Activated T-cell treated with anti-CD3 and anti-CD28 coated beads, Interleukin-2, amount 50 U/mL, for 1 hour (primary cell): ENCODE measurements at regions not wholly inside any gene's neighbourhood (a gene's known extent, or its start where the extent isn't known, plus 50 kb on each side); places are given as distances from the start of the nearest gene placed in this dataset.
"Not testable (repeated sequence)": the region's sequence is repeated elsewhere in the genome, so short reads cannot be mapped to it uniquely, and the experiment has no call there.

ENCODE experiments used
- DNase-seq: peaks from one replicate; pipeline ENCODE4 v3.0.0-alpha.2; 2020

DNA sequence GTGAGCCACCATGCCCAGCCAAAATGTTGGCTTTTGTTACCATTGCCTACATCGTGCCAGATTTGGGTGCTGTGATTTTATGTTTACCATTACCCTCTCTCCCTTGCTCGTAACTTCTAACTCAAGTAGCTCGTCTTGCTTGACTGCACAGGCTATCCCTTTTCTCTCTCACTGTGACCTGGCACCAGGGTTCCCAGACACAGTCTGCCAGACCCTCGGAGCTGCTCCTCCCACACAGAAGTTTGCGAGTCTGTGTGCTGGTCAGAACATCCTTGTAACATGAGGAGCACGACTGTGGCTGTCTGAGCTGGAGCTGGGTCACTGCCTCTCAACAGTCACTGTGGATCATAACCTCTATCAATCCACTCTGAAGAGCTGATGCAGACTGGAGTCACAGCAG, 152.5 kb upstream of the ACKR3 start:
- no peak for DNase-seq

DNA sequence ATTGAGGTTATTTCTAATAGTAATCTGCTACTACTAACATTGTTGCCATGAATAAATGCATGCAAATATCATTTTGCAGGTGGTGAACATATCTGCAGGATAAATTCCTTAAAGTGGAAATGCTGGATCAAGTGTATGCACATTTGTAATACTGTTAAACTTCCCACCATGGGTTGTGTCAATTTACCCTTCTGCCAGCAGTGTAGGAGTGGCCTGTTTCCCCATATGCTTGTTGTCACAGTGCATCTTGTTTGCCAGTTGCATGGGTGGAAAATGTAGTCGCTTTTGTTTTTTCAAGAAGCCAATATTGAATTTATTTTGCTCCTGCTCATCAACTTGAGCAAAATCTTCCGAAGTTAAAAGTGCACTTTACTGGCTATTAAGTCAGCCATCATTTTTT, 139.0 kb upstream of the ACKR3 start:
- no peak for DNase-seq

DNA sequence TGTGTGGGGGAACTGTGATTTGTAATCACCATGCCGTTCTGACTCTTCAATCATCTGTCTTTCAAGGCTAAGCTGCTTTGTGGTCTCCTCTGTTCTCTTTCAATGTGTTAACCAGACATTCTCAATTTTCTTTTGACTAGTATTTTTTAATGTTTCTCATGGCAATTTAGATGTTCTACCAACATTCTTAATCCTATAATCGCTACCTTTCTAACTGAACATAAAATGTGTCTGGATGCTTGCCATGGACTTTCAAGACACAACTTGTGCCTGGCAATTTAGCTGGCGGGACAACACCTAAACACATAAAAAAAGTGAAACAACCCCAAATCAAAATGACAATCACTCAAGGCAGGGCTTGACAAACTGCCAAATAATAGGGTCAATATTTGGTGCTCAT, 135.0 kb upstream of the ACKR3 start:
- DNase-seq = no peak

DNA sequence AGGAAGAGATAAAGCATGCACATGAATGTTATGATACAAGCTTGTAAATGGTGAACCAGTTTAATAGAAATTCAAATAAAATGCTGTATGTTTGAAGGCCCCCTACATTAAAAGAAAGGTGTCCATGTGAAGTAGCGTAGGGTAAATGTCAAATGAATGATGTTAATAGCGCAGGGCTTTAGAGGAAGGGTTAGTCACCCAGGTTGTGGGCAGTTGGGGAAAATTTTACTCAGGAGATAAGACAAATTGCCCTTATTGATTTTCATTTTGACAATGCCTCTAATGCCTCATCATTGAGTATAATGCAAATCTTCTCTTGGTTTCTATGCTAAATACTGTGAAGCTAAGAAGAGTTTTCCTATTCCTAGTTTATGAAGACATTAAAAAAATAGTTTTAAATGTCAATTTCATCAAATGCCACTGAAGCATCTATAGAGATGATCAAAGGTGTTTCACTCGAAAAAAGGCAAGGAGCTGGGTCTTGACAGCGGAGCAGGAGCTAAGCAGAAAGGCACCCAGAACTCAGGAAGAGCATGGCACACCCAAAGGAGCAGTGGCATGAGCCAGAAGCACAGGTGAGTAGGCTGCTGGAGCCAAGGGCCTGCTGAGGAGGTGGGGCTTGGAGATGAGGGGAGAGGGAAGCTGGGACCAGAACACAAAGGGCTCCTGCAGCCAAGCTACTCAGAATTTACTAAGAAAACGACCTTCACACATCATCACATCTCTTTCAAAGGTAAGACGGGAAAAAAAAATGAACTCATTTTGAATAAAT, 129.3 kb upstream of the ACKR3 start:
- DNase-seq = no peak

DNA sequence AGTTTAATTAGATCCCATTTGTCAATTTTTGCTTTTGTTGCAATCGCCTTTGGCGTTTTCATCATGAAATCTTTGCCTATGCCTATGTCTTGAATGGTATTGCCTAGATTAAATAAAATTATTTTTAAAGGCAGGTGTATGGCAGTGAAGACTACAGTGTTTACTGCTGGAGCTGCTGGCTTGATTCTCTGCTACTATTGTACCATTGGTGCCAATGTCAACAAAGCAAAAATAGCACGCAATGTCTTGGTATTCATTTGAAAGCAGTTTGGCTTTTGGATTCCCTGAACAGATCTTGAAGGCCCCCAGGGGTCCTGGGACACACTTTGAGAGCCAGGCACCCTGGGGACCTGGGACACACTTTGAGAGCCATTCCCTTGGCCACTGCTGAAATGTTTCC, 125.4 kb upstream of the ACKR3 start:
- DNase-seq = no peak

DNA sequence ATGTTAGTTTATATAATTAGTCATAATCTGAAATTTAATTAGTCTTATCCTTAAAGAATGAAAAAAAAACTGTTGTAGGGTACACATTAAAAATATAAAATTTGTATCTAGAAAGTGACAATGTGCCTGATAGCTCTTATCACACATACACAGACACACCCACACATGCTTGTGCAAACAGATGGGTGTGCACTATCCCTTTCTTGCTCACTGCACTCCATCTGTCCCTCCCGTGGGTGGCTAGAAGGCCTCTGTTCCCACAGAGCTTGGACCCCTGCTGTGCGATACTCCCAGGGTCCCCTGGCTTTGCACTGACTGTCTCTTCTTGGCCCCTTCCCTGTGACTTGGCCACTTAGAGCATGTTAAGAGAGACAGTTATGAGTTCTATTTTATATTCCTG, 123.9 kb upstream of the ACKR3 start:
- DNase-seq = no peak

DNA sequence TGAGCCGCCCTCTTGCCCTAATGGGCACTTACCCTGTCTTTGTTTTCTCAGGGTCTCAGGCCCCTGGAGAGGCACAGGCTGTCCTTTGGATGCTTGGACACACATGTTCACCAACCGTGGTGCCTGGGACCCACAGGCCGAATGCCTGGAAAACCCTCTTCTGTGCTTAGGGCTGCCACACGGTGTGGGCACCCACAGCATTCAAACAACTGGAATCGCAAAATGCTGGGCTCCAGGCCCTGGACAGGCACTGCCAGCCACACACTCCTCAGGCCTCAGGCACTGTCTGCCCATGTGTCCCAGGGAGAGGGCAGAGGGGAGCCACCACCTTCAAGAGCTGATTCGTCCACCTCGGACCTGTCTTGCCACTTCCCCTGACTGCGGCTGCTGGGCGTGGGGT, 123.1 kb upstream of the ACKR3 start:
- DNase-seq = no peak

DNA sequence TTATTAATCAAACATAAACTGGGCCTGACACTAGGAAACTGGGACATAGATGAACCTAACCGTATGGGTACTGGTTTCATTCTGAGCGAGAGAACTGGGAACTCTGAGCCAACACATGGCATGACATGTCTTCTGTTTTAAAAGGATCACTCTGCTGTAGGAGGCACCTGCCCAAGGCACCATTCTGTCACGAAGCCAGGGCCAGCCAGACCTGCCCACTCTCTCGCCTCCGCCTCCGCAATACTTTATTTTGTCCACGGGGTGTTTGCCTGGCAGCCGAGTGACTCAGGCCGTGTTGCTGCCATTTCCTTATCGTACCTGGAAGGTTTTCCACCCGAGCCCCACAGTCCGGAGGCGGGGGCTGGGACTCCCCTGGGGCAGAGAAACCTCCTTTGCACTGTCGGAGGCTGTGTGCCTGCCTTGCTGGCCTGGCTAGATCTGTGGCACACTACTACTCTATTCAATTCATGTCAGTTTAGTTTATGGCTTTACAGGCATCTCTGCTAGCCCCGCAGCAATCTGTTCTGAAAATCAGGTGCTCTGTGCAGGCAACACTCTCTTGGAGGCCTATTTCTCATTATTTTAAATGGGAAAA, 120.4 kb upstream of the ACKR3 start:
- no peak for DNase-seq

DNA sequence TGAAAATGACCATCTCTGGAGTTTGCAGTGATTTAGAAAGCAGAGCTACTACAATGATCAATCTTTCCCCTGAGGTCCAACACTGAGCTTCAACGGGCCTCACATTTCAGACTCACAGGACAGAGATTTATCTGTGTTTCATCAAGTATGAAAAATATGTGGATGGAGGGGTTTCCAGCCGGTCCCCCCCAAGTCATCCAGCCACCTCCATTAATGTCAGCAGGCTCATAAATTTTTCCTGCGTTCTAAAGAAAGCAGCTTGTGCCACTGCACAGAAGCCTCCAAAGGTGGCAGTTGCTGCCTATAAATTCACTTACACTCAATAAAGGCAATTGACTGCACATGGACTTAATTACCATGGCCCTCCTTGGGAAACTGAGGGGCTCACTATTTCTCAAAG, 117.4 kb upstream of the ACKR3 start:
- no peak for DNase-seq

DNA sequence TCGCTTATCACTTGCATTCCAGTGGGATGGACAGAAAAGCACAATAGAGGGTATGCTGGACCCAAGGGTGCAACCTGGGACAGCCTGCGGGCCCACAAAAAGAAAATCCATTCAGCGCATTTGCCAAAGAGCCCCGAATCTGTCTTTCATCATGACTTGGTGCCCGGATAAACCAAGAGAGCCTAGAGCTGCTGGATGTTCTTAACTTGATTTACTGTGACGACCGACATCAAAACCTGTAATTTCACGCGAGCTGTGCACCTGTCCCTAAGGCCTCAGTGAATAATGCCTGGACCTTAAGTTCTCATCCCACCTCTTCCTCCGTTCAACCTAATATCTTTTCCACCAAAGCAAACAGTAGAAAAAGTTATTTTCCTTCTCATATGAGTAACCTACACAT, 115.5 kb upstream of the ACKR3 start:
- no peak for DNase-seq

DNA sequence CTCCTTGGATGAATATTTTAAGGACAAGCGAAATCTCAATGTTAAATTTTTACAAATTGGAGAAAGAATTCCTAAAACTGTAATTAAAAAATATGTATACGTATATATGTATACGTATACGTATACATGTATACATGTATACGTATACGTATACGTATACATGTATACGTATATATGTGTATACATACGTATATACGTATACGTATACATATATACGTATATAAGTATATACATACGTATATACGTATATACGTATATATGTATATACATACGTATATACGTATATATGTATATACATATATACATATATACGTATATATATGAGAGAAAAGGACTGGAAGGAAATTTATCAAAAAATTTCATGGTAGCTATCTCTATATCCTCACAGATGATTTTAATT, 110.2 kb upstream of the ACKR3 start:
- DNase-seq = no peak

DNA sequence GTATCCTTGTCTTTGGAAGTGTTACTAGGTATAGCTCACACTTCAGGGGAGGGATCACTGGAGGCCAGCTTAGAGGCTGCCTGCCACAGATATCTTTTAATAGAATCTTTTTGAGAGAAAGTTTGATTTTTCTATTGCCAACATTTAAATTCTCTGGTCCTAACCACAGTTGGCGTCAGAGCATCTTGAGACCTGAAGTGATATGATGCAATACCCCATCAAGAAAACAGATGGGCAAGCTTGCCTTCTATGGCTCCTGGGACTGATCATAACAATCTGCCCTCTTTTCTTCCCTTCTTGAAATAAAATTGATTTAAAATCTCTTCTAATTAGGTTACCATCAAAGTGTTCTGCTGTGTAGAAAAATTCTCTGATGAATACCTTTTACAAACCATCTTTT, 105.5 kb upstream of the ACKR3 start:
- DNase-seq = no peak

DNA sequence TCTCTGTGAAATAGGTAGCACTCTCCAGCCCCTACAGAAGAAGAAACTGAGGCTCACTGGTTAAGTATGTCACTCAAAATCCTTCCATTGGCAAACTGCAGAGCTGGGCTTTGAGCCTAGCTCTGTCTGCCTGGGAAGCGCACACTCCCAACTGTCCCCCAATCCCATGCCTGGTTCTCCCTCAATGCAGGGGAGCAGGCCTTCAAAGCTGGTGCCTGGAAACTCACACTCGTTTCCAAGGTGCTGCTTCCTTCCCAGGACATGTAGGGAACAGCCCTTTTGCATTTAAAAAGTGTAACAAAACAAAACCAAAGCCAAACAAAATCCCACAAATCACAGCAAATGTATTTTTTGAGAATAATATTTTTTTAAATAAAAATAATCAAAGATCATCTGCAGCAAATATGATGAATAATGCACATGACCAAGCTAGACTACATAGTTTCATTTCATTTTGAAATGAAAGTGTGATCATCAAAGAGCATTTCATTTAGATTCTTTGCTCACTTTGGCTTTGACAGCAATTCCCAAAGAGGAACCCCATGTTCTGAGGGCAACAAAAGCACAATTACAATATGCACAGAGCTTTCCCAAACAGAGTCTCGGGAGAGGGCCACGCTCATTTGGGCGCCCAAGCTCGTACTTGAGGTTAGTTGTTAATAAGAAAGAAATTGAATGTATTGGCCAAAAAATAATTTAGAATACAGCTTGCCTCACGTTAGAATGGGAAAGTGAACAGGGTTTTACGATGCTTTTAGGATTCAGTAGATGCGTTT, 96.7 kb upstream of the ACKR3 start:
- no peak for DNase-seq

DNA sequence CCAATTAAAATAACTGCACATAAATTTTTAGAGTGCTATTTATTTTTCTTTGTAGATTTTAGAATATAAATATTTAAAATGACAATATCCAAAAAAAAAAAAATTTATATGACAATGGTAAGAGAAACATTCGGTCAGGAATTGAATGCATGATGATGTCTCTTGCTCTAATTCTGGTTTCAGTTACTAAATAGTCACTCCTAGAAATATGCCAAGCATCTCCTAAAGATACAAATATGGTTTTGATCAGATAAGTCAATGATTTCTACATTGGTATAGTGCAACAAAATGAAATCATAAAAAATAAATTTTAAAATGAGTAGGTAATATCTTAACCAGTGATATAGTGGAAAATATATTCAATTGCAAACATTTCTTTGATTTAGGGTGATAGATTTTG, 95.9 kb upstream of the ACKR3 start:
- no peak for DNase-seq

DNA sequence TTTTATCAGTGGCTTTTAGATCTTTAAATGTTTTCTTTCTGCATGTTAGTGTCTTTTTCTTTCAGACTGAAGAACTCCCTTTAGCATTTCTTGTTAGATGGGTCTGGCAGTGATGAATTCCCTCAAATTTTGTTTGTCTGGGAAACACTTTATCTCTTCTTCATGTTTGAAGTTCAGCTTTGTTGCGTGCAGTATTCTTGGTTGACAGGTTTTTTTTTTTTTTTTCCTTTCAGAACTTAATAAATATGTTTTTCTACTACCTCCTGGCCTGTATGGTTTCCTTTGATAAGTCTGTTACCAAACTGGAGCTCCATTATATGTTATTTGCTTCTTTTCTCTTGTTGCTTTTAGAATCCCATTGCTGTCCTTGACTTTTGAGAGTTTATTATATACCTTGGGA, 89.8 kb upstream of the ACKR3 start:
- no peak for DNase-seq

DNA sequence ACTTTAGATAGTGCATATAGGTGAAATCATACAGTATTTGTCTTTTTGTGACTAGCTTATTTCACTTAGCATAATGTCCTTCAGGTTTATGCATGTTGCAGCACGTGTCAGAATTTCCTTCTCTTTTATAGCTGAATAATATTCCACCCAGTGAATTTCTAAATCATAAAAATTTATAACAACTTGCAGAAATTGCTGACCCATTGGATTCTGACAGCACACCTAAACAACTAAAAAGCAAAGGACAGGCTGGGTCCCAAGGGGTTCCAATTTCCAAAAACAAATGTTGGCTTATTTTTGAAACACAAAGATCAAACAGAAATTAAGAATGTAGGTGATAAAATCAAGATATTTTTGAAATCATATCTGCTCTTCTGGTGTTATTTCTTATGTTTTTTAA, 86.5 kb upstream of the ACKR3 start:
- DNase-seq = no peak

DNA sequence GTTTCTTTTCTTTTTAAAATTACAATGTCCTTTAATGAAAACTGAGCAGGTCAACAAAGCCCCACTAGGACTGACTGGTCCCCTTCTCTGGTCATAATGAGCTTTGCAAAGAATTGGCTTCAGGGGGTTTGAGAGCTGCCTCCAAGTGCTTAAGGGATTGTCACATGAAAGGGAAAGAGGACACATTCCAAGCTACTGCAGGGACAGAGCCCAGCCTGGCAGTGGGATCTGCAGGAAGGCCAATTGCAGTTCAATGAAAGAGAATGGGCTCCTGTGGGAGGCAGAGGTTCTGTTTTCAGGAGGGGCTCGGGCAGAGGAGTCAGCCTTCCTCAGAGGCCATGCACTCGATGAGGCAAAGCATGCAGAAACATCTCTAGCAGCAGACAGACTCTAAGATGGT, 84.1 kb upstream of the ACKR3 start:
- no peak for DNase-seq

DNA sequence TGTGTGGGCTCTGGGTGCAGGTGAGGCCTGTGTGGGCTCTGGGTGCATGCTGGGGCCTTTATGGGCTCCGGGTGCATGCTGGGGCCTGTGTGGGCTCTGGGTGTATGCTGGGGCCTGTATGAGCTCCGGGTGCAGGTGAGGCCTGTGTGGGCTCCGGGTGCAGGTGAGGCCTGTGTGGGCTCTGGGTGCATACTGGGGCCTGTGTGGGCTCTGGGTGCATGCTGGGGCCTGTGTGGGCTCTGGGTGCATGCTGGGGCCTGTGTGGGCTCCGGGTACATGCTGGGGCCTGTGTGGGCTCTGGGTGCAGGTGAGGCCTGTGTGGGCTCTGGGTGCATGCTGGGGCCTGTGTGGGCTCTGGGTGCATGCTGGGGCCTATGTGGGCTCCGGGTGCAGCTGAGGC, 80.5 kb upstream of the ACKR3 start:
- not testable (repeated sequence) for DNase-seq

DNA sequence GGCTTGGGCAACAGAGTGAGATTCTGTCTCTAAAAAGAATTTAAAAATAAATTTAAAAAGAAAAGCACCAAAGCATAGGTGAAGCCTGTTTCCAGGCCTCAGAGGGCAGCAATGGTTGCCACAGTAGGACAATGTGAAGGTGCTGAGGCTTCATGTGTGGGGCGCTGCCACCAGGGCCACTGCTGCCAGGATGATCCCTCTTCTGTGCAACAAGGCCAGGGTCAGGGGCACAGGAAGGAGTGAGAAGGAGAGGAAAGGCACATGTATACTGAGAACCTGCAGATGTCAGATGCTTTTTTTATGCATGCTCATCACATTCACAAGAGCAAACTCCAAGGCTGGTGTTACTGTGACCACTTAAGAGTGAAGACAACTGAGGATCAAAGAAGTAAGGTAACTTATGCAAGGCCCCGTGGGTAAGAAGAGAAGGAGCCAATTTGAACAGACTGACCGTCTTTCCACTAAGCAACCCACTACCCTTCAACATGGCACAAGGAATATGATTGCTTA, 79.7 kb upstream of the ACKR3 start:
- DNase-seq = no peak

DNA sequence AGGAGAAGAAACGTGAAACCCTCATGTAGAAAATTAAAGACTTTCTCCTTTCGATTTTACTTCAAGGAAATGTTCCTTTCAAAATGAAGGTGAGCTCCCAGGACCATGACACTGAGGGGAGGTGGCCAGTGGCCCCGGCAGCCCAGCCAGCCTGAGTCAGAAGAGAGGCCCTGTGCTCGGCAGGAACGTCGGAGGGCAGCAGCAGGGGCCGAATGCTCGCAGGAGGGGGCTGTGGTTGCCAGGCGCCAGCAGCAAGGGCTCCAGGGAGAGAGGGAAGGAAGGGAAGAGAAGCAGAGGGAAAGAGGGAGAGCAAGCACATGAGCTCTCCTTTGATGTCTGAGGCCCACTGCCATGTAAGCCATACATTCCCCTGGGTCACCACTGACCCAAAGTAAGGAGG, 73.3 kb upstream of the ACKR3 start:
- no peak for DNase-seq

DNA sequence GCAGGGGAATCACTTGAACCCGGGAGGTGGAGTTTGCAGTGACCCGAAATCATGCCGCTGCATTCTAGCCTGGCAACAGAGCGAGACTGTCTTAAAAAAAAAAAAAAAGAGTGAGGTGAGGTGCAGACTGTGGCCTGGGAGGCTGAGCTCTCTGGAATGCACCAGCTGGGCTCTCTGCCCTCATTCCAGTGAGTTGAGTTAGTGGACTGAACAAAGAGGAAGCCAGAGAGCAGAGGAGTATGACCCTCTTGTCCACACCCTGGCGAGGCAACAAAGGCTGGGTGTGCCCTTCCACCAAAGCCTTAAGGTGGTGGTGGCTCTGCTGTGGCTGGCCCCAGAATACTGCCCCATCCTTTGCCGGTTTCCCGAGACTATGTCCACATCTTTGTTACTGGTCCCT, 71.3 kb upstream of the ACKR3 start:
- DNase-seq = no peak

DNA sequence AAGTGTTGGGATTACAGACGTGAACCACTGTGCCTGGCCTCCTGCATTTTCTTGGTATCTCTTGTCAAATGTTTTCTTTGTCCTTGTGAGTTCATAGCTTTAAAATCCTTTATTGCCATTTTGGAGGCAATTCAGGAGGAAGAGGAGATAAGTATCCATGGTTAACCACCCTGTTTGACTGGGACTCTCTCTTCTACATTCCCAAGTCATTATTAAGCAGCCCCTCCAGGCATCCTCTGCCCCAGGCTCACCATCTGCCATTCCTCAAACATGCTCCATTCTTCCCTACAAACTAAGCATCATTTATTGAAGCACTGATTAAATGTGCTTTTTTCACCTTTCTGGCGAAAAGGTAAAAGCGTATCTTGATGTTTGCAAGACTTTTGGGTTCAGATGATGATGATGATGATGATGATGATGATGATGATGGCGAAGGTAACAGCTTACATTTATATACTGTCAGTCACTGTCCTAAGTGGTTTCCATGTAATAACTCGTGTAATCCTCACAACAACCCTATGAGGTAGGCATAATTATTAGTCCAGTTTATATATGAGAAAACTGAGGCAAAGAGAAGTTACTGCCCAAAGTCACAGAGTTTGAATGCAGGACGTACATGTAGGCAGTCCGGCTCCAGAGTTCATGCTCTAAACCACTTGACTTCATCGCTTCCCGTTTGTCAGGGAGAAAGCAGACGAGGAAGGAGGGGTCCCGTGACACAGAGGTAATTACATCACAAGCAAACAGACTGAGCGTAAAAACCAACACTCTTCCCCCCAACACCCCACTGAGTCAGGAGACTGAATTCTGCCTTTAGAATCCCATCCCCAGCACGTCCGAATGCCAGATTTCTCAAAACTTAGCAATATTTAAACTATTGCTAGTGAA, 69.7 kb upstream of the ACKR3 start:
- DNase-seq = no peak

DNA sequence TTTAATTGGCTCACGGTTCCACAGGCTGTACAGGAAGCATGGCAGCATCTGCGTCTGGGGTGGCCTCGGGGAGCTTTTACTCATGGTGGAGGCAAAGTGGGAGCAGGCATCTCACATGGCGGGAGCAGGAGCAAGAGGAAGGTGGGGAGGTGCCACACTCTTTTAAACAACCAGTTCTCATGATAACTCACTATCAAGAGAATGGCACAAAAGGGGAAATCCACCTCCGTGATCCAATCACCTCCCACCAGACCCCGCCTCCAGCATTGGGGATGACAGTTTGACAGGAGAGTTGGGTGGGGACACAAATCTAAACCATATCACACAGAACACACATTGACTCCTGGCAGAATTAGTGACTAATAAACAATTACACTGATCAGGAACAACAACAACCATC, 68.6 kb upstream of the ACKR3 start:
- no peak for DNase-seq
